ENCODE measurements at regions not wholly inside any gene's neighbourhood (a gene's known extent, or its start where the extent isn't known, plus 50 kb on each side); places are given as distances from the start of the nearest gene placed in this dataset.

DNA sequence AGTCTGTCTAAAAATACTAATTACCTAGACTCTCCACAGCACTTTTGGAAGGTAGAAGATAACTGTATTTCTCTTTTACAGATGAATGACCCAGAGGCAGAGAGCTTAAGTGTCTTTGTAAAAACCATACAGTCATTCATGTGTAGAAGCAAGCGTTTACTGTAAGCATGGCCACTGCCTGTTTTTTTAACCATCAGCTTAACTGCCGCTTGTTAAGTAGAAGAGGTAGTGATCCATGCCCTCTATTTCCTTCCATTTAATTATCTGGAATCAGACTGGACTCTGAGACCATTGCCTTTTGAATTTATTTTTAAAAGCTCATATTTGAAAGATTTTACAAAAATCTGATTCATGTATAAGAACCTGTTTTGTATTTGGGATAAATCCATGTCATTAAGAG lies 111.2 kb upstream of the TECRL start:
- CTCF ChIA-PET = no interaction called here
- in situ Hi-C loops (cut with HindIII; ENCODE audit: low pct_unique_long_range_greater_than_20kb, low sequenced_read_pairs) = no loop called here
- no TSS peak for BruUV-seq (replicated peaks)
- POLR2A ChIA-PET = no interaction called here
- Histone ChIP-seq H3K27me3 (ENCODE audit: control insufficient read depth, insufficient read depth, low read length) (no peaks in the 10 kb centered on the region), H3K4me1 (ENCODE audit: control insufficient read depth, insufficient read depth, low read length) (no peaks in the 10 kb centered on the region), H3K36me3 (ENCODE audit: control insufficient read depth, insufficient read depth, low read length) (no peaks in the 10 kb centered on the region), H3K27ac (ENCODE audit: low read length) (no peak overlapping the region), H3K9me3 (ENCODE audit: control insufficient read depth, insufficient read depth, low read depth, low read length) (no peaks in the 10 kb centered on the region), H3K4me3 (ENCODE audit: low read depth in 2 of 2, low read length in 2 of 2) (no peak overlapping the region)
- TF ChIP-seq TCF7L2 (IDR thresholded peaks at IDR 0.05; ENCODE audit: low read depth, low read length) = no peak
- no peak for TF ChIP-seq SIN3A (IDR thresholded peaks at IDR 0.05; ENCODE audit: borderline replicate concordance, insufficient read depth, low read depth, low read length)
- no peak for TF ChIP-seq POLR2AphosphoS5 (IDR thresholded peaks at IDR 0.05; ENCODE audit: low read depth, low read length)
- TF ChIP-seq REST (IDR thresholded peaks at IDR 0.05; ENCODE audit: insufficient read depth in 1 of 2, low read depth in 2 of 2, low read length in 1 of 2) = no peak
- no peak for TF ChIP-seq CTCF (IDR thresholded peaks at IDR 0.05)
- ATAC-seq (no peak), DNase-seq (ENCODE audit: low read depth, low spot score) (no peak)
- intact Hi-C loops (cut with micrococcal nuclease; ENCODE audit: unreplicated experiment) = no loop called here

DNA sequence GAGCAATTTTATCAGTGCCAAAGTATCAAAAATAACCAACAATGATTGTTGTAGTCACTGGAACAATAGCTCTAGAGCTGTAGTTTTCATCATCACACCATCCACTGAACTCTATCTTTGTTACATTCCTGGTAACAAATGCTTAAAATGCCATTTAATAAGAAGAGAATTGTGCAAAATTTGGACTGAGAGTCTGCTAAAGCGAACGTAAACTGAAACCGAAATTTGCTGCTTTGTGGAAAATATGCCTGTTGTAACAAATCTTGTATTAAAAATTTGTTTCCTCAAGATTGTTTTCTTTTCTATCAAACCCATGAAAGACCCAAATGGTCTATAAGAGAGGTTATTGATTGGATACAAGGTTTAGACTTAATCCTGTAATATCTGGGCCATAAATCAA lies 109.3 kb upstream of the TECRL start:
- ATAC-seq (no peak), DNase-seq (ENCODE audit: low read depth, low spot score) (no peak)
- in situ Hi-C loops (cut with HindIII; ENCODE audit: low pct_unique_long_range_greater_than_20kb, low sequenced_read_pairs) = no loop called here
- no TSS peak for BruUV-seq (replicated peaks)
- ChIA-PET CTCF (no interaction called here), POLR2A (no interaction called here)
- H3K4me3 ChIP-seq (ENCODE audit: low read depth in 2 of 2, low read length in 2 of 2) = no peak overlapping the region
- H3K27me3 ChIP-seq (ENCODE audit: control insufficient read depth, insufficient read depth, low read length) = no peaks in the 10 kb centered on the region
- TF ChIP-seq TCF7L2 (IDR thresholded peaks at IDR 0.05; ENCODE audit: low read depth, low read length) = no peak
- no peak for TF ChIP-seq REST (IDR thresholded peaks at IDR 0.05; ENCODE audit: insufficient read depth in 1 of 2, low read depth in 2 of 2, low read length in 1 of 2)
- no peak for TF ChIP-seq SIN3A (IDR thresholded peaks at IDR 0.05; ENCODE audit: borderline replicate concordance, insufficient read depth, low read depth, low read length)
- no peak for TF ChIP-seq POLR2AphosphoS5 (IDR thresholded peaks at IDR 0.05; ENCODE audit: low read depth, low read length)
- TF ChIP-seq CTCF (IDR thresholded peaks at IDR 0.05) = no peak
- no peaks in the 10 kb centered on the region for H3K9me3 ChIP-seq (ENCODE audit: control insufficient read depth, insufficient read depth, low read depth, low read length)
- H3K4me1 ChIP-seq (ENCODE audit: control insufficient read depth, insufficient read depth, low read length) = no peaks in the 10 kb centered on the region
- intact Hi-C loops (cut with micrococcal nuclease; ENCODE audit: unreplicated experiment) = no loop called here
- H3K36me3 ChIP-seq (ENCODE audit: control insufficient read depth, insufficient read depth, low read length) = no peaks in the 10 kb centered on the region
- H3K27ac ChIP-seq (ENCODE audit: low read length) = no peak overlapping the region

All from Panc1 (cell line).